GM21737 (cell line): ENCODE measurements at regions not wholly inside any gene's neighbourhood (a gene's known extent, or its start where the extent isn't known, plus 50 kb on each side); places are given as distances from the start of the nearest gene placed in this dataset.

ENCODE experiments used
- ATAC-seq: cut with Tn5 transposase; IDR thresholded peaks from one replicate; pipeline ENCODE4 v1.9.1; 2021; ENCODE audit warnings: mild to moderate bottlenecking, moderate library complexity; ENCODE audit not compliant: unreplicated experiment

- no peak for ATAC-seq
Observed at GRCh38 chr7:33700001-33700899, 205.1 kb upstream of the BMPER start.

- no peak for ATAC-seq
Observed at GRCh38 chr7:33701189-33701740, 204.1 kb upstream of the BMPER start.

- no peak for ATAC-seq
Observed at GRCh38 chr7:33701927-33702326, 203.4 kb upstream of the BMPER start.

GRCh38 chr7:33702514-33703054 is 202.8 kb upstream of the BMPER start:
- ATAC-seq = no peak

GRCh38 chr7:33705333-33705833 is 200.0 kb upstream of the BMPER start:
- no peak for ATAC-seq

- ATAC-seq = no peak
Observed at GRCh38 chr7:33706186-33706585, 199.2 kb upstream of the BMPER start.

- ATAC-seq = no peak
Observed at GRCh38 chr7:33706771-33707200, 198.6 kb upstream of the BMPER start.

GRCh38 chr7:33707427-33707826 is 197.9 kb upstream of the BMPER start:
- ATAC-seq = no peak

- ATAC-seq = no peak
Observed at GRCh38 chr7:33710608-33711007, 194.7 kb upstream of the BMPER start.

GRCh38 chr7:33711231-33712019 is 193.9 kb upstream of the BMPER start:
- no peak for ATAC-seq

GRCh38 chr7:33712020-33712414 is 193.3 kb upstream of the BMPER start:
- ATAC-seq = no peak

- ATAC-seq = no peak
Observed at GRCh38 chr7:33714208-33714607, 191.1 kb upstream of the BMPER start.

GRCh38 chr7:33716581-33717477 is 188.5 kb upstream of the BMPER start:
- no peak for ATAC-seq

GRCh38 chr7:33719059-33719581 is 186.2 kb upstream of the BMPER start:
- no peak for ATAC-seq

GRCh38 chr7:33720139-33720538 is 185.2 kb upstream of the BMPER start:
- ATAC-seq = no peak

- no peak for ATAC-seq
Observed at GRCh38 chr7:33720870-33721269, 184.5 kb upstream of the BMPER start.

GRCh38 chr7:33721895-33722294 is 183.4 kb upstream of the BMPER start:
- ATAC-seq = no peak

GRCh38 chr7:33722383-33723101 is 182.8 kb upstream of the BMPER start:
- ATAC-seq = no peak

- no peak for ATAC-seq
Observed at GRCh38 chr7:33724201-33724600, 181.1 kb upstream of the BMPER start.
